GM19324 (cell line): ENCODE measurements at regions not wholly inside any gene's neighbourhood (a gene's known extent, or its start where the extent isn't known, plus 50 kb on each side); places are given as distances from the start of the nearest gene placed in this dataset.

ENCODE experiments used
- ATAC-seq: cut with Tn5 transposase; IDR thresholded peaks from one replicate; pipeline ENCODE4 v1.9.1; 2021; ENCODE audit warnings: mild to moderate bottlenecking, moderate library complexity; ENCODE audit not compliant: unreplicated experiment, low FRiP score

DNA sequence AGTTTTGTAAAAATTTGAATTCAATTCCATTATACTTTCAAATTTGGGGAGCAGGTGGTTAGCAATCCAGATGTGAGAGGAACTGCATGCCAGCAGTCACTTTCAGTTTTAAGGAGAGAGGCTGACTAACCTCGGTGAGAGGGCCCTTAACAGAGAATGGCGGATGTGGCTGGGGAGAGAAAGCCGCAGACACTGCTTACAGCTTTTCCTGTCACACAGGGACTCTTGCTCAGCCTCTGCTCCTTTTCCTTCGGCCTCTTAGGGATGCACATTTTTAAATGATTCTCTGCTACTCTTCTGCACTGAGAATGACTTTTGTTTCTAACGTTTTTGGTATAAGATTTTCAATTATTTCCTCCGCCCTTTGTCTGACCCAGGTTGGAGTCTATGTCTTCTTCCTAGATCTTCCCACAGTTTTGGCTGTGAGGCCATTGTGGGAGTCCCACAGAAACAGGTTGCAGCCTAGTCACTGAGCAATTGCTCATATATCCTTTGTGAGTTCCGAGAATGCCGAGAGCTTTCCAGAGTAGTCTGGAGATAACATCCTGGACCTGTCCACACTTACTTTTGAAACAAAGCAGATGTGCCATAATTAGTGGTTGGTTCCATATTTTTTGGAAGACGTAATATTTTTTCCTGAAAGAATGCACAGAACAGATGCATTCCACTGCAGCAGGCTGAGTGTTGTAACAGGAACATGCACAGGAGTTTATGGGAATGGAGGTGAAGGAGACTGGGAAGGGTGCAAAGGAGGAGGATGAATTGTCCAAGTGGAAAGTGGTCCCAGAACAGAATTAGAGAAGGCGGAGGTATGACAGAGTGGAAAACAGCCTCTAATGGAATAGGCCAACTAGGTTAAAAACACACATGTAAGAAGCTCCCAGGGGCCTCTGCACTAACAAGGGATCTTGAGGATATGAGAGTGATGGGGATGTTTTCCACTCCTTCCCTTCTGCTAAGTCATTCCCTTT lies 168.0 kb upstream of the ZNF32 start:
- peak; percentile 89 for ATAC-seq

GRCh38 chr10:43815181-43815885 lies 166.7 kb upstream of the ZNF32 start:
- ATAC-seq, result no peak

DNA sequence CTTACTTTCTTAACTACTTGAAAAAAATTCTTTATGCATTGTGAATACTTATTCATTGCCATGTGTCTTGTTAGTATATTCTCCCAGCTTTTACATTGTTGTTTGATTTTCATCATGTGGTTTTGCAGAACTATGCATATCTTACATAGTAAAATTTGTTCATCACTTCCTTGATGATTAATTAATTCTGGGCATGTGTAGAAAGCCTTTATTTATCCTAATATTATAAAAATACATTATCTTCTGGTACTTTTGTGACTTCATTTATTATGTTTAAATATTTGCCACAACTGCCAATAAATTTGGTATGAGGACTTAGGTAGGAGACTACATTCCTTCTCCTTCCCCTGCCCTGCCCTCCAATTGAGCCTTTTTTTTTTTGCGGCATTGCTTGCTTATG lies 166.0 kb upstream of the ZNF32 start:
- ATAC-seq, result no peak

DNA sequence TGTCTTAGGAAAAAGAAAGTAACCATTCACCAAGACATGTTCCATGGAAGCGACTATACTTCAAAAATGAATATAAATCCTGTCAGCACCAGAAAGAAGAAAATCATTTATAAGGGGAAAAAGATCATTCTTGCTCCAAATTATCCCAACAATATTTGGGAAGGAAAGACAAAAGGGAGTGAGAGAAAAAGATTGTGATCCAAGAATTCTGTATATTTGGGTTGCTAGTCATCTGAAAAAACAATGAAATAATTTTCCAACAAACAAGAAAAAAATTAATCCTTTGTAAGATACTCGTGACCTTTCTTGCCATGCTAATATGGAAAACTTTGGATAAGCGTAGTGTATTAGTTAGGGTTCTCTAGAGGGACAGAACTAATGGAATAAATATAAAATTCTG lies 163.2 kb upstream of the ZNF32 start:
- no peak for ATAC-seq

DNA sequence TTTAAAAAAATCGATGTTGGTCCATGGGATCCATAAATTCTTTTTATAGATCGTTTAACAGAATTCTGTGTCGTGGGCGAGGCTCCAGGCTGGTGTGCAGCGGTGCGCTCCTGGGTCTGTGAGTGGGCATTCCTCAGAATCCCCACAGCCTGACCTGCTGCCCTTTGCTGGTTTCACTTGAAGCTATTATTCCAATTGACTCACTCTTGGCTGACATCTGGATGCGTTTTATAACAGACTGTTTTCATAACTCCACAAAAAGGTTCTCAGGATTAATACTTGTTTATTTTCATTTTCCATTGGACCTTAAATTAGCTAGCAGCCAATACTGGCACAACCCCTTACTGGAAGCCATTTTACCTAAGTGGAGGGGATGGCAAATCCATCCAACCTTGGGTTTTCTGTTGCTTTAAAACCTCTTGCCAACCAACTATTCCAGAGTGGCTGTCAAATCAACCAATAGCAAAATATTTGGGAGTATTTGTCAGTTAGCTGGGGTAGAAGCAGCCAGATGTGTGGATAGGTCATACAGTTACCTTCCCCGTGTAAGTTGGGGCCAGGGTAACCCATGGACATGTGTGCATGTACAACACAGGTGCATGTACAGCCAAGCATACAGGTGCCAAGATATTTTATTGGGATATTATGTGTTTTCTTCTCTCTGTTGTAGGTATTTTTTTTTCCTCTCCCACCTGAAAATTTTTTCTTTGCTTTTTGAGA lies 160.7 kb upstream of the ZNF32 start:
- ATAC-seq, result no peak

DNA sequence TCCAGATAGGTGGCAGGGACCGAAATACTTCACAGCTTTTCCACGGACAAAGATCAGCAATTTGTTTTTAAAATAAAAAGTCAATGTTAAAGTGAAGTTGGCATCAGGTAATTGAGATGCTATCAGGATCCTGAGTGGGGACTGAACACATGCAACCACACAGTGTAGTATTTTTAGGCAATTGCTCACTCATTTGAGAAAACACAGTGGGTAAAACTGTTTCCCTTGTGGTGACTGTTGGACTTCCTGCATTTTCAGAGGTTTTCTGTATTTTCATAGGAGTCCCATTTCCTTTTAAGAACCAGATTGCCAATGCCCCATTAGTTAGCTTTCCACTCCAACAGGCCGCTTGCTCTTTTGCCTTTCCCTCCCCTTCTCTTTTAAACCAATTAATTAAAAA lies 159.5 kb upstream of the ZNF32 start:
- ATAC-seq, result no peak

DNA sequence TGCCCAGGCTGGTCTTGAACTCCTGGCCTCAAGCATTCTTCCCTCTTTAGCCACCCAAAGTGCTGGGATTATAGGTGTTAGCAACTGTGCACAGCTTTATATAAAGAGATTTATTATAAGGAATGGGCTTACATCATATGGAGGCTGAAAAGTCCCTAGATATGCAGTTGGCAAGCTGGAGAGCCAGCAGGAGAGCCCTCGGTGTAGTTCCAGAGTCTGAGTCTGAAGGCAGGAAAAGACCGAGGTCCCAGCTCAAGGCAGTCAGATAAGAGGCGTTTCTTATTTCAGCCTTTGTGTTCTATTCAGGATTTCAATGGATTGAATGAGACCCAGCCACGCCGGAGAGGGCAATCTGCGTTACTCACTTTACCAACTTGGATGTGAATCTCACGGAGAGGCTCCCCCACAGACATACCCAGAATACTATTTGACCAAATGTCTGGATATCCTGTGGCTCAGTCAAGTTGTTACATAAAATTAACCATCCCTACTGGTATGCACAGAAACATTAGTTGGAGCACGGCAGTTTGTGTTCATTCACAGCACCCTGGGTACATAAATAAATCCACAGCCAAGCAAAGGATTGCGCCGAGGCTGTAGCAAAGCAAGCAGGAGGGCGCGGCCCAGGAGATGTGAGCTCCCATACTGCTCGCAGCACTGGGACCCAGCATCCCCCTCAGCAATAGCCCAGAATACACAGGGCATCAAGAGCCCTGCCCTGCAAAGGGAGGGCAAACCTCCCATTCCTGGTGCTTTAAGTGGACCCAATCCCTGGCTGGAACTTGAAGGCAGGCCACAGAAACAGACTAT lies 158.4 kb upstream of the ZNF32 start:
- no peak for ATAC-seq

DNA sequence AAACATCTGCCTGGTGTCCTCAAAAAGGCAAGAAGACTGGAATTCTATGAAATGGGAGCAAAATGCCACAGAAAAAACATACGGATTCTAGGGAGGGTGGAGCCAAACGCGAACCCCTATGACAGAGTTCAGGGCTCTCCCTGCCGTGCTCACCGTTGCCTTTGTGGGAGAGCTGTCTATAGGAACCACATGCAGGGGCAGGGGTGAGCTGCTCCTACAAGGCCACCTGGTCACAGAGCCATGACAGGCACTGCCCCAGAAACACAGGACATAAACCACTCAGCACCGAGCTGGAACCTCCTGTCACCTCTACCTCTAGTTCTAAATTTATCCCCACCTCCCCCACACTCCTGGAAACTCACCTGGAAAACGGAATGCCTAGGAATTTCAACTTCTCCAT lies 155.1 kb upstream of the ZNF32 start:
- ATAC-seq, result no peak

- no peak for ATAC-seq
These were observed 154.5 kb upstream of the ZNF32 start for GRCh38 chr10:43802988-43803696.

DNA sequence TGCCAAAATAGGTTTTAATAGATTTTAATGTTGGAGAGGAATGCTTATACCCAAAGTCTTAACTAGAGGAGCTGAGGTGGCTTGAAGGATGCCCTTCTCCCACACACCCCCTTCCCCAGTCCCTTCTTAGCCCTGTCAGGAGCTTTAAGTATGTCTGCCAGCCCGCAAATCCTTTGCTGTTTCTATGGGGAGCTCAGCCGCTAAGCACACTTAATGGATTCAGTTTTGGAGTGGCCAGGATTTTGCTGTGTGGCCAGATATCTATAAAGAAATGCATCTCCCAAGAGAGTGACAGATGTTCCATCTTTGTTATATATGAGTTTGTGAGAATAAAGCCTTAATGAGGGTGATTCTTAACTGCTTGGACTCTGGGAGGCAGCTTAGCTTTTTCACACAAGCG lies 152.9 kb upstream of the ZNF32 start:
- no peak for ATAC-seq

- no peak for ATAC-seq
These were observed 152.5 kb upstream of the ZNF32 start for GRCh38 chr10:43801140-43801539.

- no peak for ATAC-seq
These were observed 148.1 kb upstream of the ZNF32 start for GRCh38 chr10:43796781-43797180.

DNA sequence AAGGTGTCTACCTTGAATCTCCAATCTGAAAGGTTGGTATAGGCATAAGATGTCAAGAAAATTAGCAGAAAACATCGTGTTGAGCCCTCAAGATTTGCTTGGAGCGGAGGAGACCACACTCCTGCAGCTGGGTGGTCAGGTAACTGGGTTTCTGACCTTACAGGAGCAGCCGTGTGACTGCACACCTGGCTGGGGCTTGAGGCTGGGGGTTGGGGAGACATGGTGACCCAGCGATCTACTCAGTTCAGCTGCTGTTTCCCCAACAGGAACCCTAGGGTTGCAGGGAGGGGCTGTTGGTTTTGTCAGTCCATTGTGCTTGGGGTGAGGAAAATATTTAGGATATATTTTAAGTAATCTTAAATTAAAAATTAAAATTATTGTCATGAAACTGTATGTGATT lies 147.0 kb upstream of the ZNF32 start:
- ATAC-seq, result no peak

DNA sequence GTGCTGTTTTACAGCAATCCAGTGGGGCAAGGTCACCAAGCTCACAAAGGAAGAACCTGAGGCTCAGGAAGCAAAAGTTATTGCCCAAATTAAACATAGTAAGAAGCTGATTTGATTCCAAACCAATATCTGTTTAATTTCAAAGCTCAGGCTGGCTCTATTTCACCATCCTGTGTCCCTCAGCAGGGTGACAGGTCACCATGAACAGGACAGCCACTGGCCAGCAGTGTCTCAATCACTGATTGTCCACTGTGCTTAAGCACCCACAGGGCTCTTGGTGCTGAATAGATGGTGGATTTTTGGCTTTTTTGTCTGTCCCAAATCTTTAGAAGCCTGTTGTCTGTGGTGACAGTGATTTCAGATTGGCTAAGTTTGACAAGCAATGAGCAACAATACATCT lies 146.4 kb upstream of the ZNF32 start:
- ATAC-seq, result no peak

GRCh38 chr10:43794181-43794815 lies 145.6 kb upstream of the ZNF32 start:
- ATAC-seq, result no peak

DNA sequence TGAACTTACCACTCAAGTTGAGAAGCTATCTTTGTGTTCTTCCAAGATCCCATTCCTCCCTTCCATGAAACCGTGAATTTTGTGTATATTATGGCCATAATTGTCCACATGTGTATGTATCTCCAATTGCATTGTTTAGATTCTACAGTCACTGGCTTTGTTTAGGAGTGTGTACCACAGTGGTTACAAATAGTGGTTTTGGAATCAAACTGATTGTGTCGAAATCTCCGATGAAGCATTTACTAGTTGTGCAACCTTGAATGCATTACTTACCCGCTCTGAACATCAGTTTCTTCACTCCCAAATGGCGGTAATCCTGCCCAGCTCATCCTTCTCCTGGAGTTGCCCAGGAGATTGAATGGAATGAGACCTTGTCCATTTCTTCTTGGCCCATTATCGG lies 145.0 kb upstream of the ZNF32 start:
- no peak for ATAC-seq

DNA sequence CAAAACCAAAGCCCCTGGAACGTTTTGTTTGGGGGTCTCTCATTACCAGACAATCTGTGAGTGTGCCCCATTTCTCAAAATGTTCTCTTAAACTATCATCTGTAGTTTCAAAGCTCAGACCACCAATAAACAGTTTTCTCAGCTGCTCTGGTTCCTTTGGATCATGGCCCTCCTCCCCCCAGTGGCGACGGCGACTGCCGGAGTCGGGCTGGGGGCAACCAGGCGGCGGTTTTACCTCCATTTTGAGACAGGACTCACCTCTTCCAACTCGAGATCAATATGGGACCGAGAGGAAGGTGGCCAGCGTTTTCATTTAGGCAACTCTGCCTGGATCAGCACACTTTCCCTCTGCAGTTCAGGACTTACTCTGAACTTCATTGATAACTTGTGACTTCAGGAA lies 141.5 kb upstream of the ZNF32 start:
- ATAC-seq, result no peak

DNA sequence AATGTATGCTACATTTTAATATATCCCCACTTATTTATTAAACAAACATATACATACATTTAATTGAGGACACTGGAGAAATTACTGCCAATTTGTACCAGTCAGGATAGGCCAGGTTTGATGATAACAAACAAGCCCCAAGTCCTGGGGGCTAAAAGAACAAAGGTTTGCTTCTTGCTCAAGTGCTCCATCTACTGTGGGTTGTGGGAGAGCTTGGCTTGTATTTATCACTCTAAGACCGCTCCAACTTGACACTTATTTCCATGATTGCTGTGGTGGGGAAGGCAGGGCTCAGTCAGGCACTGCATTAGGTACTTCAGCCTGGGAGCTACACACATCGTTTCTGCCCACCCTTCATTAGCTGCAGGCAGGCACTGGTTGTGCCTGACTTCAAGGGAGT lies 136.6 kb upstream of the ZNF32 start:
- ATAC-seq, result no peak

GRCh38 chr10:43782814-43783213 lies 134.1 kb upstream of the ZNF32 start:
- no peak for ATAC-seq
